SW480 (cell line): ENCODE measurements at regions not wholly inside any gene's neighbourhood (a gene's known extent, or its start where the extent isn't known, plus 50 kb on each side); places are given as distances from the start of the nearest gene placed in this dataset.
A peak's percentile ranks its signal among the peaks of the same experiment; 100 is the strongest.

Experiments
- DNase-seq: peaks from one replicate; pipeline ENCODE4 v3.0.0-alpha.2; 2016; ENCODE audit warnings: low spot score

GRCh38 chr2:5915881-5916310 is 223.7 kb downstream of the SOX11 start:
- peak; percentile 22 for DNase-seq

- no peak for DNase-seq
These were observed 229.0 kb downstream of the SOX11 start for GRCh38 chr2:5921081-5921642.

- DNase-seq: no peak
These were observed 232.1 kb downstream of the SOX11 start for GRCh38 chr2:5923957-5924945.

- DNase-seq: no peak
These were observed 233.4 kb downstream of the SOX11 start for GRCh38 chr2:5925604-5926003.

- DNase-seq: no peak
These were observed 234.8 kb downstream of the SOX11 start for GRCh38 chr2:5926871-5927512.

GRCh38 chr2:5932556-5933469 is 240.6 kb downstream of the SOX11 start:
- DNase-seq: peak; percentile 14

GRCh38 chr2:5933669-5934068 is 241.5 kb downstream of the SOX11 start:
- no peak for DNase-seq

- no peak for DNase-seq
These were observed 245.1 kb downstream of the SOX11 start for GRCh38 chr2:5937321-5937720.

- no peak for DNase-seq
These were observed 245.8 kb downstream of the SOX11 start for GRCh38 chr2:5937851-5938565.

- no peak for DNase-seq
These were observed 246.3 kb downstream of the SOX11 start for GRCh38 chr2:5938566-5938896.

GRCh38 chr2:5939553-5939952 is 247.4 kb downstream of the SOX11 start:
- no peak for DNase-seq

- no peak for DNase-seq
These were observed 248.7 kb downstream of the SOX11 start for GRCh38 chr2:5940596-5941535.

- DNase-seq: no peak
These were observed 250.0 kb downstream of the SOX11 start for GRCh38 chr2:5942204-5942603.

GRCh38 chr2:5945742-5946141 is 253.6 kb downstream of the SOX11 start:
- no peak for DNase-seq

GRCh38 chr2:5946225-5947115 is 254.3 kb downstream of the SOX11 start:
- no peak for DNase-seq

- no peak for DNase-seq
These were observed 258.6 kb downstream of the SOX11 start for GRCh38 chr2:5950736-5951135.

- peak; percentile 11 for DNase-seq
These were observed 259.3 kb downstream of the SOX11 start for GRCh38 chr2:5951471-5951870.

GRCh38 chr2:5953525-5953924 is 261.3 kb downstream of the SOX11 start:
- no peak for DNase-seq

- DNase-seq: no peak
These were observed 262.3 kb downstream of the SOX11 start for GRCh38 chr2:5954509-5954908.
